Stimulated activated CD8-positive, alpha-beta memory T cell treated with anti-CD3 and anti-CD28 coated beads, Interleukin-15, amount 100 ng/mL, for 24 hours (primary cell): ENCODE measurements at regions not wholly inside any gene's neighbourhood (a gene's known extent, or its start where the extent isn't known, plus 50 kb on each side); places are given as distances from the start of the nearest gene placed in this dataset.

Experiments used
- DNase-seq: peaks from one replicate; pipeline ENCODE4 v3.0.0-alpha.2; 2020; ENCODE audit warnings: low read depth

GRCh38 chr14:65281991-65282895 is 130.3 kb upstream of the FUT8 start:
- DNase-seq: no peak

DNA sequence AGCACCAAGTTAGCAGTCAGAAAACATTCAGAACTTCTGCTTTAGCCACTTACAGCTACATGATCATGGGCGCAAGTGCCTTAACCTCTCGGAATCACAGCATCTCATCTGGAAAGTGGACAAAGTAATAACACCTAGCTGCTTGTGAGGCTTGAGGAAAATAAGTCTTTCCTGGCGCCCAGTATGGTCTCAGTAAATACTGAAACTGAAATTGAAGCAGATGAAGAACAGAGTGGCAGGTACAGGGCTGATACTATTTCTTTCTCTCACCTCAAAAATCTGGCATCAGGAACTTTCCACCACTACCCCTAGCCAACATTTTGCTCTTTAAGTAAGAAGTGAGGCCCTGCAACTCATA is 129.7 kb upstream of the FUT8 start:
- DNase-seq: no peak

- DNase-seq: no peak
Measured at GRCh38 chr14:65286443-65286842, 126.1 kb upstream of the FUT8 start.

DNA sequence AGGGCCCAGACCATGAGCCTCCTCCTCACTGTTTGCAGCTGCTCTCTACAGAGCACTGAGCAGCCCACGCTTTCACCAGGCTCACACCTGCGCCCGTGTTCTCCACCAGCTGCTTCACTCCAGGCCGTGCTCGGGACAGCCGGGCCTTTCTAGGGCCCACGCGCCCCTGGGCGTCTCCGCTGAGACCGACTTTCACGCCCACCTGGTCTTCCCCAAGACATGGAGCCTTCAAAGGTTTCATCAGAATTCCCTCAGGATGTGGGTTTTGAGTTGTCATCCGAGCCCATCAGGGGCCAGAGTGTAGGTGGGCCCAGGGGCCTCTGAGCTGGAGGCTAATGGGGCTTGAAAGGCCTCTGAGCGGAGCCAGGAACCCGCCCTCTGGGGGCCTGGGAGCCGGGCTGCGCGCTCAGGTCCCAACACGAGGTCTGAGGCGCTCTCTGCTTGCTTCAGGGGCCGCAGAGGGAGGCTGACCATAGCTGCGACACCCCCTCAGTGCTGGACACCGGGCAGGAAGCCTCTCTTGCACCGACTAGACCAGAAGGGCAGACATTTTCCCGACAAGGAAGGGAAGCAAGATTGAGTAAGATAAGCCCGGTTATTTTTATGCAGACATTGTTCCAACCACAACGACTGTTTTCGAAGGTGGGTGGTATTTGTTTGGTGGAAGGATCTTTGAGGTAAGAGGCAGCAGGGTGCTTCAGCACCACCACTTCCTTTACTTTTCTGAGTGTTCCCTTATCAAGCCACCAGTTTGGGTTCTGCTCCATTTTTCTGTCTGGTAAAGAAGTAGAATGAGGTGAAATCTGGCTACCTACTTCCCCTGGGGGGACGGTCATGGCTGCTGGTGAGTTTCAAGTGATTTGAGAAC is 125.0 kb upstream of the FUT8 start:
- DNase-seq: no peak

DNA sequence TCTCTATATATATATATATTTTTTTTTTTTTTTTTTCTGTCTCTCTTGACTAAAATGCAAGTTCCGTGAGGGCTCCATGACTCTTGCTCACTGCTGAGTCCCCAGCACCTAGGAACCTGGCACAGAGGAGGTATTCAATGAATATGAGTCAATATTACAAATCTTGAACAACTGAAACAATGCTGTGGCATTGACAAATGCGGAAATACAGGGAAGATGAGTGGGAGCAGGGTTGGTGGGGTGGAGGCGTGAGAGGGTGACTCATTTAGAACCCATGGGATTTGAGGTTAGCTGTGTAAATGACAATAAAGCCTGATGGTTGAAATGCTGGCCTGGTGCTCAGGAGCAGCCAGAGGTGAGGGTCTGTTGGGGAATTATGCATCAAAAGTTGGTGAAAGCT is 121.7 kb upstream of the FUT8 start:
- no peak for DNase-seq

GRCh38 chr14:65291531-65291930 is 121.0 kb upstream of the FUT8 start:
- DNase-seq: no peak

- no peak for DNase-seq
Measured at GRCh38 chr14:65294816-65295215, 117.7 kb upstream of the FUT8 start.

DNA sequence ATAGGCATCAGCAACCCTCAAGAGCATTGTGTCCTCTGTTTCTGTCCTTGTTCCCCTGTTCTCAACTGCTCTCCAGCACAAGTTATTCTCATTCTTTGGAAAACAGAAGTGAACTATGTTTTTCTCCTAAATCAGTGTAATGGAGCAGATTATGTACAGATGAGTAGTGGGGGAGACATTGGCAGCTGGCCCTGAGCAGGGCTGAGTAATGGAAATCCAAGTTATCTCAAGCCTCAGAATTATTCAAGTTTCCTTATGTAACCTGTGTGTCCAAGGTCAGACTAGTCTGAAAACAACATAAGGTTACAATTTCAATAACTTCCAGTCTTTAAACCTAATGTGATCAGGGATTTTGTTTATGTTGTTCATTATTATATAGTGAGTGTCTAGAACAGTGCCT is 116.1 kb upstream of the FUT8 start:
- DNase-seq: no peak

DNA sequence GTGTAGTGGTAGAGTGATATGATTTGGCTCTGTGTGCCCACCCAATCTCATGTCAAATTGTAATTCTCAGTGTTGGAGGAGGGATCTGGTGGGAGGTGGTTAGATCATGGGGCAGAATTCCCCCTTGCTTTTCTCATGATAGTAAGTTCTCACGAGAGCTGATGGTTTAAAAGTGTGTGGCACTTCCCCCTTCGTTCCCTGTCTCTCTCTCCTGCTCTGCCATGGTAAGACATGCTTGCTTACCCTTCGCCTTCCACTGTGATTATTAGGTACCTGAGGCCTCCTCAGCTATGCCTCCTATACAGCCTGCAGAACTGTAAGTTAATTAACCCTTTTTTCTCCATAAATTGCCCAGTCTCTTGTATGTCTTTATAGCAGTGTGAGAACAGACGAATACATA is 115.7 kb upstream of the FUT8 start:
- DNase-seq: no peak

- DNase-seq: no peak
Measured at GRCh38 chr14:65297744-65298143, 114.8 kb upstream of the FUT8 start.

GRCh38 chr14:65299826-65300225 is 112.7 kb upstream of the FUT8 start:
- DNase-seq: no peak

GRCh38 chr14:65301862-65302539 is 110.5 kb upstream of the FUT8 start:
- DNase-seq: no peak

- DNase-seq: no peak
Measured at GRCh38 chr14:65302571-65303189, 109.8 kb upstream of the FUT8 start.

GRCh38 chr14:65303190-65303898 is 109.2 kb upstream of the FUT8 start:
- no peak for DNase-seq

GRCh38 chr14:65303899-65304222 is 108.7 kb upstream of the FUT8 start:
- DNase-seq: no peak

- DNase-seq: no peak
Measured at GRCh38 chr14:65304239-65304638, 108.3 kb upstream of the FUT8 start.

DNA sequence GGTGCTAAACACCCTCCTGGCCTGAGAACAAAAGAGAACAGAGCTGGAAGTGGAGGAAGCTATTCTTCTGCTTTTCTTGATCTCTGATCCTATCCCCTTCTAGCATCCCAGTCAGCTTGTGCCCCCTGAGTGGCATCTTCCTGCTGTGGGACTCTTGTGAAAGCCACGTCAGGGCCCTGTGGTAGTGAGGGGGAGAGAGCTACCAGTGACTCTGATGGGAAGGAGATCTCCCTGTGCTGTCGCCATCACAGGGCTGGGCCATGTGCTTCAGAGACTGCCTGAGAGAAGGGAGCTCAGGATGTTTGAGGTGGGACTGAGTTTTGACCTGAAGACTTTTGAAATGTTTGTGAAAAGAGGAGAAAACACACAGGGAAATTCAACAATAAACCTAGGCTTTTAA is 107.6 kb upstream of the FUT8 start:
- DNase-seq: no peak

DNA sequence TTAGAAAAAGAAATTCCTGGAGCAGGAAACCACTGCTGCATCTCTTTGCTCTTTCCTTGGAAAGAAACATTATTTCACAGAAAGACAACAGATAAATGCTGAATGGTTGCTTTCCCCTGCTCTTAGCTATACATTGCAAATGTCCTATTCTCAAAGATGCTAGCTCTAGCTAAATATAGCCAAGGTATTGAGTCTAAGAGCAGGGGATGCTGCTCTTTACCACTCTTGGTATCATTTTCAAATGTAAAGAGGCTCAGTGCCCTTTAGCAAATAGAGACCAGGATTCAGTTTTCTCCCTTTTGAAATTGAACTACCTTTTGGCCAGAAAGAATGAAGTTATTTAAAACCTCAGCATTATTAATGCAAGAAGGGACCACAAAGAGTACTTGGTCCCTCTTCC is 104.0 kb upstream of the FUT8 start:
- no peak for DNase-seq

- DNase-seq: no peak
Measured at GRCh38 chr14:65310568-65310967, 102.0 kb upstream of the FUT8 start.

DNA sequence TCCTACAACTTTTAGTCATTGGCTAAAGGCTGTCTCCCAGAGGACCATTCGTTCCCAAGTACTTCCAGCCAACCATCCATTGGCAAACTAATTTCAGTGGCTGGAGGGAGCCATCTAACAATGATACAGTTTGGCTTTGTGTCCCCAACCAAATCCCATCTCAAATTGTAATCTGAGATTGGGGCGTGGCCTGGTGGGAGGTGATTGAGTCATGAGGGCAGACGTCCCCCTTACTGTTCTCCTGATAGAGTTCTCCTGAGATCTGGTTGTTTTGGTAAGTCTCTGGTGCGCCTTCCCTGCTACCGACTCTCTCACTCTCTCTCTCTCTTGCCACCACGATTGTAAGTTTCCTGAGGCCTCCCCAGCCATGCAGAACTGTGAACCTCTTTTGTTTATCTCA is 99.7 kb upstream of the FUT8 start:
- no peak for DNase-seq

- DNase-seq: no peak
Measured at GRCh38 chr14:65318636-65319506, 93.7 kb upstream of the FUT8 start.
